GM19372 (cell line): ENCODE measurements at regions not wholly inside any gene's neighbourhood (a gene's known extent, or its start where the extent isn't known, plus 50 kb on each side); places are given as distances from the start of the nearest gene placed in this dataset.

Experiments used
- ATAC-seq: cut with Tn5 transposase; IDR thresholded peaks from one replicate; pipeline ENCODE4 v1.9.1; 2021; ENCODE audit warnings: mild to moderate bottlenecking, low read depth, moderate library complexity; ENCODE audit not compliant: unreplicated experiment

DNA sequence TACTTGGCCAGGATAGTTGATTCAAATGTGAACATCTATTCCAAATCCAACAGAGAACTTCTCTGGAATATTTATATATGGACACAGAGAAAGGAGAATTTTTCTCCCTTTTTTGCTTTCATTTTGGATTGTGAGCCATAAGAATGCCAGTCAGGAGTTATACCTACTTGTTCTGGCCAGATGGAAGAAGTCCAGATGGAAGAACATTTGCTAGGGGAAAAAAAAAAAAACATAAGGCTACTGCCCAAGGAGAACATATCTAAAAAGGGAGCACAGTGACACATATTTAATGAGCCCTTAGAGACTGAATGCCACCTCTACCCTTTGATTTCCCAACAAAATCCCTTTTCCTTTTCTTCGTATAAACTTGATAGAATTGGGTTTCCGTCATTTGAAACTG, 61.7 kb upstream of the PPP2R2B start:
- ATAC-seq: no peak

GRCh38 chr5:146944019-146944418, 65.5 kb upstream of the PPP2R2B start:
- ATAC-seq: no peak

GRCh38 chr5:146944764-146945616, 66.4 kb upstream of the PPP2R2B start:
- no peak for ATAC-seq

DNA sequence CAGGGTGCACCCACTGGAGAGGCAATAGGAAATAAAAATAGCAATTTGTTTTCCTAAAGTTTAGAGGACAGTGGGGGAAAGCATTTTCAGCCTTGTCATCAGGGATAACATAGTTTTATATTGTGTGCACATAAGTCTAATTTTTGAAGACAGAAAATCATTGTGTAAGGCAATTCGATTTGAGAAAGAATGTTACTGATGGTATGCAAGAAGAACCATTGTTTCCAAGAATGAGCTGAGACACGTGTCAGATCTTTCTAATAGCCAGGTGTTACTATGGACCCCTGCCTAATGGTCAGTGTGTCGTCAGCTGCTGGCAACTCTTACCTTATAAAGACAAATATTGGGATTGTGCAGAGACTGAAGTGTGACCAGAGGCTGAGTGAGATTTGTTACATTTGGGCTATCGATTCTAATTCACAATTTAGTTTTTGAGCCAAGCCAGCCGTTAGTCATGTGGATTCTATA, 67.1 kb upstream of the PPP2R2B start:
- ATAC-seq: no peak

- ATAC-seq: no peak
Observed at GRCh38 chr5:146947181-146947941, 68.8 kb upstream of the PPP2R2B start.

DNA sequence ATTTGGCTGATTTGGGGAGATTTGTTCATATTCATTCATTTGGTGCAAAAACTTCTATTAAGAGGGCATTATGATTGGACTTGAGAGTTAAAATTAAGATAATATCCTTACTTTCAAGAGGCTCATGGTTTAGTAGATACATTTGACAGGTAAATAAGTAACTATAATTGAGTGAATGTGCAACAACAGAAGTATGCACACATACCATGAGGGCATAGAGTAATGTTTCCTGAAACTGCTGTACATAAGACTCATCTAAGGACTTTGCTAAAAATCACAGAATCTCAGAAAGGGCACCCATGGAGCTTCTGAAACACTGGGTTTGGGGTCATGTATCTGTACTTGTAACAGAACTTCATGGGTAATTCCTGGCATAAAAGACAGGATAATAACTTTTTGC, 70.1 kb upstream of the PPP2R2B start:
- no peak for ATAC-seq

GRCh38 chr5:146952168-146952567, 73.6 kb upstream of the PPP2R2B start:
- no peak for ATAC-seq

GRCh38 chr5:146956217-146956616, 77.7 kb upstream of the PPP2R2B start:
- ATAC-seq: no peak

DNA sequence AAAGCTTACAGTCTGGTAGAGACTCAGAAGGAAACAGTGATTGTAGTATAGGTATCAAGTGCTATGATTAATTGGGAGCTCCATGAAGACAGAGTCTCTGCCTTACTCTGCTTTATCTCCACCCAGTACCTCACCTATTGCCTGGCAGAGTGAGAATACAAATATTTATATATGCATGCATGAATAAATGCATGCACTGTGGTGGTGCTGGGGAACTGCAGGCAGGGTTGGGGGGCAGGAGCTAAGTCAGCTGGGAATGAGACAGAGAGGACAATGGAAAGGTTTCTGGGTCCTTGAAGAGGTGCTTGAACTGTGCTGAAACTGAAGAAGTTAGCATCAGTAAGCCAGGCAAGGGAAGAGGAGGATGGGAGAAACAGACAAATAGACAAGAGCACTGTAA, 80.8 kb upstream of the PPP2R2B start:
- no peak for ATAC-seq

DNA sequence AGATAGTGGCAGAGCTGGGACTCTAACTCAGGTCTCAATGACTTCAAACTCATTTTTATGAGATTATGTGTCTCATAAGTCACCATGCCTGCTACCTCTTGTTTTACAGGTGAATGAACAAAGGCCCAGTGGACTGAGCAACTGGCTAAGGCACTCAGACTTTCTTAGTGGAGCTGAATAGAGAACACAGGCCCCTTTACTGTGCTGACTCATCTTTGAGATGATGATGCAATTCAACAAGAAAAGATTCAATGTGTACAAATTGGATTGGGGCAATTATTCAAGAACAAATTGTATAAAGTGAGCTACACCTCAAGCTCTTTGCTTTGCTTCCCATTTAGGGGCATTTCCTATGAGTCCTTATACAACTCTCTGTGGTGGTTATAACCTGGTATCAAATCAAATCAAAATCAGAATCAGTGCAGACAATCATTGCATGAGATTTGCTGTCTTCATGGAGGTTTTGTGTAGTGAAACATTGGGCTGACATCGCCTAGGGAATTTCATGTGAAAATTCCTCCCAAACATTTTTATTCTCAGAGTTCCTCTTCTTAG, 84.3 kb upstream of the PPP2R2B start:
- no peak for ATAC-seq

- ATAC-seq: peak; percentile 99
Observed at GRCh38 chr5:146965761-146966659, 87.5 kb upstream of the PPP2R2B start.

- ATAC-seq: no peak
Observed at GRCh38 chr5:146967646-146968045, 89.1 kb upstream of the PPP2R2B start.

GRCh38 chr5:146971401-146971800, 92.8 kb upstream of the PPP2R2B start:
- ATAC-seq: no peak

GRCh38 chr5:146986469-146986868, 107.9 kb upstream of the PPP2R2B start:
- ATAC-seq: no peak

DNA sequence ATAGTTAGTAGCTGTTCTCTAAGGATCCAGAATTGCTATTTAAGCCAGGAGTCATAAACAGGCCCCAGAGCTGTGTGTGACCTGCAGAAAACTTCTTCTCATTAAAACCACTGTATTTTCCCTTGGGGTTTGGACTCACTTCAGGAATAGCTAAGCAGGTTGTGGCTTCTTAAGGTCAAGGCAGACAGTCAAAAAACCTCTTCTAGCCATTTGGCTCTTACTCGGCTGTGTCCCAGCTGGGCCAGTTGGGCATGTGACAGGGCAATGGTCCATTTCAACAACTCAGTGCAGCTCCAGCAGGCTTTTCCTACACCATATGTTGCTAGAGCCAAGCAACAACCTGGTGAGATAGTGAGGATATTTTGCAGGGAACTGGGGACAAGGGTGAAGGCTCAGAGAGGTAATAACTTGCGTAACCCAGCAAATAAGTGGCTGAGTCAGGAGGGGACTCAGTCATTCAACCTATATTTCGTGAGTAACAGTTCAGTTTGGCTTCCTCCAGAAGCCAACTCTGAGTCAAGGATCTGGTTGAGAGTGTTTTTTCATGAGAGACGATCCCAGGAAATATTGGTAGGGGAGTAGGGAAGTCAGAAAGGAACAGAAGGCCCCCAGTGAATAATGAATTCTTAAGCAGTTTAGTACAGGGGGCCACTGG, 115.4 kb upstream of the PPP2R2B start:
- ATAC-seq: no peak

DNA sequence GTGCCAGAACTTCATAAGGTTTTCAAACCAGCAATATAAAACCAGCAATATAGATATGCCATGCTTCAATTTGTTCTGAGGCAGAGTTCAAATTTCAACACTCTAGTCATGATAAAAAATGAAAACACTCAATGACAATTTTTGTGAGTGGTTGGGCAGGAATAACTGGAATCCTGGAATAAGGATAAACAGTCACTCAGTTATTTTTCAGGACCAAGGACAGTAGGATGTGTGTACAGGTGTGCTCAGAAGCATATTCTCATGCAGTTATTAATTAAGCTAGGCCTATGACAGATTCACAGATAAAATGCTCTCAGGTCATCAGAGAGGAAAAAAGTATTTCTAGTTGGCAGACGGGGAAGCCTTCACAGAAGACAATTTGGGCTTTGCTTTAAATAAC, 117.3 kb upstream of the PPP2R2B start:
- no peak for ATAC-seq

GRCh38 chr5:147015405-147015804, 136.8 kb upstream of the PPP2R2B start:
- ATAC-seq: no peak

DNA sequence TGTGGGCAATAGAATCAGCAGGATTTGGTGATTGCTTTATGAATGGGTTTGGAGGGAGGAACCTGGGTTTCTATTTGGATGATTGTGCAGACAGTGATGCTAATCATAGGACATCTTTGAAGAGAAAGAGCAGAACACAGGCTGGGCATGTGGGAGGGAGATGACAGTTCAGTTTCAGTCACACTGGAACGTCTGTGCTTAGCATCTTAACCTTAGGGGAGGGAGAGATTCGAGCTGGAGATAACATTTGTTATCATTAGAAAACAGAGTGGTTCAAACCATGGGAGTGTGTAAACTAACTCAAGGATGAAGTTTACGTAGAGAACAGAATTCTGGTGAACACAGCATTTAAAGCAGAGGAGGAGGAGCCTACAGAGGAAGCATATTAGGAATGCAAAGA, 138.6 kb upstream of the PPP2R2B start:
- no peak for ATAC-seq

DNA sequence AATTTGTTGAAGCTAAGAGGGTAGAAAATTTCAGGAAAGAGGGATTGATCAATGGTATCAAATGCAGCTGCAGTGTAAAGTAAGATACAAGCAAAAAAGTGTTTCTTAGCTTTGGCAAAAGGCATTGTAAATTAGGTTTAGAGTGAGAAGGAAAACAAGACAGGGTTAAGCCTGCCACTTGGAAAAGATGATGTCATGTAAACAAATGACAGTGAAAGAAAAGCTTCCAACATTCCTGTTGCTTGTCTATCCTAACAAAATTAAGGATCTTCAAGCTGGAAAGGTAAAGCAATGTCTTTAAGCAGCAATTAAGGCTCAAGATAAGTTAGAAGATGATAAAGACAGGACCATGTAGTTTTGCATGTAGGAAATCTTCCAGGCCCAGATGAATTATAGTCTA, 139.1 kb upstream of the PPP2R2B start:
- no peak for ATAC-seq

DNA sequence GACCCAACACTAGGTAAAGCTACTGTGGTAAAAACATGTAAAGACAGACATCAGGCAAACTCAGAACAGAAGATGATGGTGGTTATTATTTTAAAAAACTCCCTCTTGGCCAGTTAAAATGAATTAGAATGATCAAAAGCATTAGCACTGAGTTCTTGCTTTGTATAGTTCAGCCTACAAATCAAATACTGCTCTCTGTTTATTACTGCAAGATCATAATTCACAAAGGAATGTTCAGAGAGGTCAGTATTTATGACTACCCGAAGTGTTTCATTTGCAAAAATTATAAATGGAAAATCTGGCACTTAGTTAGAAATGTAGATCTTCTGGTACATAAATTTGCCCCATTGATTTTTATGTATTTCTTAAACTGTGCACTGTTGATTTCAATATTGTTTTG, 140.3 kb upstream of the PPP2R2B start:
- no peak for ATAC-seq
